ENCODE measurements at regions not wholly inside any gene's neighbourhood (a gene's known extent, or its start where the extent isn't known, plus 50 kb on each side); places are given as distances from the start of the nearest gene placed in this dataset.

GRCh38 chr11:11044137-11044855 lies 186.4 kb upstream of the ZBED5 start:
- no peak for DNase-seq (ENCODE audit: low spot score in 2 of 2)
- no peak overlapping the region for H3K4me3 ChIP-seq (ENCODE audit: low read depth, poor library complexity, severe bottlenecking)
- no peak for TF ChIP-seq CTCF (IDR thresholded peaks at IDR 0.05)
- no peak for TF ChIP-seq POLR2A (IDR thresholded peaks at IDR 0.05)
- intact Hi-C loops (cut with DNase I; ENCODE audit: low total_unique reads), result no loop called here
- 85 to 88% methylated on average over 9 of the region's 9 CpGs for WGBS, 2 donors

GRCh38 chr11:11043721-11044120 lies 185.9 kb upstream of the ZBED5 start:
- no peak overlapping the region for H3K4me3 ChIP-seq (ENCODE audit: low read depth, poor library complexity, severe bottlenecking)
- WGBS, 2 donors, result 79% methylated on average over 3 of the region's 3 CpGs
- intact Hi-C loops (cut with DNase I; ENCODE audit: low total_unique reads), result no loop called here
- no peak for TF ChIP-seq CTCF (IDR thresholded peaks at IDR 0.05)
- DNase-seq (ENCODE audit: low spot score in 2 of 2), result no peak

- intact Hi-C loops (cut with DNase I; ENCODE audit: low total_unique reads), result loop anchor here (10.0 kb wide), 2 partner anchors 225 to 745 kb away; no protein-coding TSS in a partner anchor
- TF ChIP-seq CTCF (IDR thresholded peaks at IDR 0.05) (no peak), POLR2A (IDR thresholded peaks at IDR 0.05) (no peak)
- no peak overlapping the region for H3K4me3 ChIP-seq (ENCODE audit: low read depth, poor library complexity, severe bottlenecking)
- 82 to 83% methylated on average over 5 of the region's 5 CpGs for WGBS, 2 donors
- DNase-seq (ENCODE audit: low spot score in 2 of 2), result no peak
These were observed 181.5 kb upstream of the ZBED5 start for GRCh38 chr11:11039208-11039965.

GRCh38 chr11:11038782-11039181 lies 180.9 kb upstream of the ZBED5 start:
- TF ChIP-seq POLR2A (IDR thresholded peaks at IDR 0.05) (no peak), CTCF (IDR thresholded peaks at IDR 0.05) (no peak)
- WGBS, 2 donors, result 78 to 85% methylated on average over 3 of the region's 3 CpGs
- no peak for DNase-seq (ENCODE audit: low spot score in 2 of 2)
- intact Hi-C loops (cut with DNase I; ENCODE audit: low total_unique reads), result loop anchor here (10.0 kb wide), 2 partner anchors 226 to 746 kb away; no protein-coding TSS in a partner anchor
- H3K4me3 ChIP-seq (ENCODE audit: low read depth, poor library complexity, severe bottlenecking), result no peak overlapping the region

GRCh38 chr11:11038352-11038751 lies 180.5 kb upstream of the ZBED5 start:
- TF ChIP-seq POLR2A (IDR thresholded peaks at IDR 0.05) (no peak), CTCF (IDR thresholded peaks at IDR 0.05) (no peak)
- intact Hi-C loops (cut with DNase I; ENCODE audit: low total_unique reads), result loop anchor here (10.0 kb wide), 2 partner anchors 226 to 746 kb away; no protein-coding TSS in a partner anchor
- DNase-seq (ENCODE audit: low spot score in 2 of 2), result no peak
- H3K4me3 ChIP-seq (ENCODE audit: low read depth, poor library complexity, severe bottlenecking), result no peak overlapping the region
- WGBS, 2 donors, result 81 to 85% methylated on average over 3 of the region's 3 CpGs
